Mammary epithelial cell (primary cell): ENCODE measurements at regions not wholly inside any gene's neighbourhood (a gene's known extent, or its start where the extent isn't known, plus 50 kb on each side); places are given as distances from the start of the nearest gene placed in this dataset.

Experiments used
- EZH2 ChIP-seq: IDR thresholded peaks from 2 replicates; pipeline ENCODE4 v1.6.1; 2012; ENCODE audit warnings: low read length, inconsistent platforms, borderline replicate concordance
- TF ChIP-seq, protein P1 (sequence below), 2 donors: IDR thresholded peaks in 1 of 2; conservative IDR thresholded peaks in 1 of 2; 2 replicates each; pipeline ENCODE4 v1.5.1; 2011 to 2012; ENCODE audit warnings: inconsistent platforms in 2 of 2, low read length in 2 of 2, mild to moderate bottlenecking in 2 of 2, control low read depth in 1 of 2, low read depth in 1 of 2; ENCODE audit not compliant: insufficient read depth in 1 of 2; ENCODE audit errors: extremely low read depth in 1 of 2

DNA sequence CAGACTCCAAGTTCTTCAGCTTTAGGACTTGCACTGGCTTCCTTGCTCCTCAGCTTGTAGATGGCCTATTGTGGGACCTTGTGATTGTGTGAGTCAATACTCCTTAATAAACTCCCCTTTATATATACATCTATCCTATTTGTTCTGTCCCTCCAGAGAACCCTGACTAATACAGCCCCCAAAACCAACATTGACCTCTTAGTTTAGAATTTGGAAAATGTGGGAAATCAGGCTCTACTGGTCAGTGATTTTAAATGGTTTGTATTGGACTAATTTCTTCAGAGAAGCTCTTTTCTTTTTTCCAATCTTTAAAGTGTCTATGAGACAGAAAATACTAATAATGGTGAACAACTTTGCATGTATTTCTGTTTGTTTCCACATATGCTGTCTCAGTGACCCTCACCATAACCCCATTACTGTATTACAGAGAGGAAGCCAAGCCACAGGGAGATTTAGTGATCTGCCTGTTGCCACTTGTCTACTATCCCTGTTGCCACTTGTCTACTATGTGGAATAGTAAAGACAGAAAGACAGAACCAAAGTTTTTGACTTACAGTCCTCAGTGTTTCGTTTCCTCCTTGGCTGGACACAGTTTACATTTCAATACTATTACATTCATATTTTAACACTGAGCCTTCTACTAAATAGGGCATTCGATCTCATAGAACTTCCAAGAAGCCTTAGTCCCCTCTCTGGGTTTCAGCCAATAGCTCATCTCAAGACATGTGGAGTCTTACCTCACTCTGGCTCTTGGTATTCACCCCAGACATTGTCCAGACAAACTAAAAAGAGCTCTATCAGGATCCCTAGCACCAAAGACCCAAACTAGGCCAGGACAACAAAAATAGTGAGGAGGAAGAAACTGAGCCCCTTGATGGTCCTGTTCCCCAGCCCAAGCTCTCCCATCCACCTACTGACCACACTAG lies 121.0 kb downstream of the AKR1D1 start:
- no peak for TF ChIP-seq EZH2
- TF ChIP-seq, protein P1, sequence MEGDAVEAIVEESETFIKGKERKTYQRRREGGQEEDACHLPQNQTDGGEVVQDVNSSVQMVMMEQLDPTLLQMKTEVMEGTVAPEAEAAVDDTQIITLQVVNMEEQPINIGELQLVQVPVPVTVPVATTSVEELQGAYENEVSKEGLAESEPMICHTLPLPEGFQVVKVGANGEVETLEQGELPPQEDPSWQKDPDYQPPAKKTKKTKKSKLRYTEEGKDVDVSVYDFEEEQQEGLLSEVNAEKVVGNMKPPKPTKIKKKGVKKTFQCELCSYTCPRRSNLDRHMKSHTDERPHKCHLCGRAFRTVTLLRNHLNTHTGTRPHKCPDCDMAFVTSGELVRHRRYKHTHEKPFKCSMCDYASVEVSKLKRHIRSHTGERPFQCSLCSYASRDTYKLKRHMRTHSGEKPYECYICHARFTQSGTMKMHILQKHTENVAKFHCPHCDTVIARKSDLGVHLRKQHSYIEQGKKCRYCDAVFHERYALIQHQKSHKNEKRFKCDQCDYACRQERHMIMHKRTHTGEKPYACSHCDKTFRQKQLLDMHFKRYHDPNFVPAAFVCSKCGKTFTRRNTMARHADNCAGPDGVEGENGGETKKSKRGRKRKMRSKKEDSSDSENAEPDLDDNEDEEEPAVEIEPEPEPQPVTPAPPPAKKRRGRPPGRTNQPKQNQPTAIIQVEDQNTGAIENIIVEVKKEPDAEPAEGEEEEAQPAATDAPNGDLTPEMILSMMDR (conservative IDR thresholded peaks at IDR 0.05 in 1 of 2, IDR thresholded peaks at IDR 0.05 in 1 of 2; ENCODE audit: extremely low read depth in 1 of 2, insufficient read depth in 1 of 2, low read depth in 1 of 2, low read length in 2 of 2) = no peak
